ENCODE measurements at regions not wholly inside any gene's neighbourhood (a gene's known extent, or its start where the extent isn't known, plus 50 kb on each side); places are given as distances from the start of the nearest gene placed in this dataset.

GRCh38 chr9:90948156-90948555 lies 146.5 kb downstream of the SYK start:
- no peak overlapping the region for H3K4me3 ChIP-seq (replicated peaks; ENCODE audit: low read depth, low read length)
- no peak for DNase-seq (ENCODE audit: extremely low read depth, low read depth)
- TF ChIP-seq, protein P1, sequence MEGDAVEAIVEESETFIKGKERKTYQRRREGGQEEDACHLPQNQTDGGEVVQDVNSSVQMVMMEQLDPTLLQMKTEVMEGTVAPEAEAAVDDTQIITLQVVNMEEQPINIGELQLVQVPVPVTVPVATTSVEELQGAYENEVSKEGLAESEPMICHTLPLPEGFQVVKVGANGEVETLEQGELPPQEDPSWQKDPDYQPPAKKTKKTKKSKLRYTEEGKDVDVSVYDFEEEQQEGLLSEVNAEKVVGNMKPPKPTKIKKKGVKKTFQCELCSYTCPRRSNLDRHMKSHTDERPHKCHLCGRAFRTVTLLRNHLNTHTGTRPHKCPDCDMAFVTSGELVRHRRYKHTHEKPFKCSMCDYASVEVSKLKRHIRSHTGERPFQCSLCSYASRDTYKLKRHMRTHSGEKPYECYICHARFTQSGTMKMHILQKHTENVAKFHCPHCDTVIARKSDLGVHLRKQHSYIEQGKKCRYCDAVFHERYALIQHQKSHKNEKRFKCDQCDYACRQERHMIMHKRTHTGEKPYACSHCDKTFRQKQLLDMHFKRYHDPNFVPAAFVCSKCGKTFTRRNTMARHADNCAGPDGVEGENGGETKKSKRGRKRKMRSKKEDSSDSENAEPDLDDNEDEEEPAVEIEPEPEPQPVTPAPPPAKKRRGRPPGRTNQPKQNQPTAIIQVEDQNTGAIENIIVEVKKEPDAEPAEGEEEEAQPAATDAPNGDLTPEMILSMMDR (IDR thresholded peaks at IDR 0.05; ENCODE audit: low read depth, low read length, missing control alignments): no peak

DNA sequence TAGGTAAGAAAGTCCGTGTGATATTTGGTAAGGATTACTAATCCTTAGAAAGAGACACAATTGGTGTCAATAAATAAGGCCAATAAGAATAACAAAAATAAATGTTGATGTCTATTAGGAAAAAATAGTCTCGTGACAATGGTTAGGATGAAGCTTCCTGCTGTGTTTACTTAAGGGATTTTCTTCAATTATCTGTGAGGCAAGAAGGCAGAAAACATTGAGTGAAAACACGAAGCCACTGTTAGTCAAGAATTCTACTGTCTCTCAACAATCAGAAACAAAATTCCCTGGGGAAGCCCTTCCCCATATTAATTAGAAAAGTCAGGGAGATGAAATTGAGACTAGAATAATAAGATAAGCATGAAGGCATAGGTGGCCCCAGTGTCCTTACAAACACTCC lies 149.0 kb downstream of the SYK start:
- DNase-seq (ENCODE audit: extremely low read depth, low read depth): no peak
- TF ChIP-seq, protein P1 (IDR thresholded peaks at IDR 0.05; ENCODE audit: low read depth, low read length, missing control alignments): no peak
- H3K4me3 ChIP-seq (replicated peaks; ENCODE audit: low read depth, low read length): no peak overlapping the region

- H3K4me3 ChIP-seq (replicated peaks; ENCODE audit: low read depth, low read length): no peak overlapping the region
- no peak for DNase-seq (ENCODE audit: extremely low read depth, low read depth)
- TF ChIP-seq, protein P1 (IDR thresholded peaks at IDR 0.05; ENCODE audit: low read depth, low read length, missing control alignments): no peak
Measured at GRCh38 chr9:90953200-90953599, 151.6 kb downstream of the SYK start.

GRCh38 chr9:90953805-90954204 lies 152.2 kb downstream of the SYK start:
- TF ChIP-seq, protein P1 (IDR thresholded peaks at IDR 0.05; ENCODE audit: low read depth, low read length, missing control alignments): no peak
- no peak overlapping the region for H3K4me3 ChIP-seq (replicated peaks; ENCODE audit: low read depth, low read length)
- DNase-seq (ENCODE audit: extremely low read depth, low read depth): no peak

DNA sequence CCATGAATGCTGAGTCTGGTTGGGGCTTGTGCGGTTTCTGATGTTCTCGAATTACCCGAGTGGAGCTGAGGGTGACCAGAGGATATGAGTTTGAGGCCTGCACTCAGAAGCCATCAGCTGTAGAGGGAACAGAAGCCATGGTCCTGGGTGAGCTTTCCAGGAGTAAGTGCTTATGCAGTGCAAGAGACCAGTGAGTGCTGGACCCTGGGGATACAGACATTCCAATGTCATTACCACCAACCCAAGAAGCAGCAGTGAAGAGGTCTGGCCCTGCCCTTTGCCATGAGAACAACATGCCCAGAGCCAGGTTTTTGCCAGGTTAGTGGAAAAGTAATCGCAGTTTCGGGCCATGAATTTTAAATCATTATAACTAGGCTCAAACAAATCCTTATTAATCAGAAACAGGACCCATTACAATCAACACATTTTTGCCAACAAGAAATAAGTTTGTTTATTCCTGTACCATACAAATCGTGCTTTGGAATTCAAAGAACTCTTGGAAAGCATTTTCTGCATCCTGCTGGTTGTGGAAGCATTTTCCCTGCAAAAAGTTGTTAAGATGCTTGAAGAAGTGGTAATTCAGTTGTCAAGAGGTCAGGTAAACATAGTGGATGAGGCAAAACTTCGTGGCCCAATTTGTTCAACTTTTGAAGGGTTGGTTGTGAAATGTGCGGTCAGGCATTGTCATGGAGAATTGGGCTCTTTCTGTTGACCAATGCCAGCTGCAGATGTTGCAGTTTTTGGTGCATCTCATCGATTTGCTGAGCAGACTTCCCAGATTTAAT lies 154.6 kb downstream of the SYK start:
- H3K4me3 ChIP-seq (replicated peaks; ENCODE audit: low read depth, low read length): no peak overlapping the region
- TF ChIP-seq, protein P1 (IDR thresholded peaks at IDR 0.05; ENCODE audit: low read depth, low read length, missing control alignments): no peak
- no peak for DNase-seq (ENCODE audit: extremely low read depth, low read depth)

DNA sequence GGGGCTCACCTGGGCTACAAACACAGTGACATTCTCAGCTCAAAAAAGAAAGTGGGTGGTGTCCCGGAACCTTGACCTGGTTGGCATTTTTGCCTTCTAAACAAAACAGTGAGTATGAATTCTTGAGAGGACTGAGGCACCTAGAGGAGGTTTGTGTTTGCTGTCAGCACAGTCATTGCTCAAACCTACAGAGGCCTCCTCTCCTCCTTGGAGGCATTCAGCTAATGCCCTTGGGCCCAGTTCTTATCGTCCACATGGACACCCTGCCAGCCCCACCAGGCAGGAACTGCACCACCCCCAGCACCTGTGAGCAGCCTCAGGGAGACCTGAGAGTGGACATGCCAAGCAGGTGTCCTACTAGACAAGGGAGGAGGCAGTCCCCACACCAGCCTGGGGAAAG lies 156.7 kb downstream of the SYK start:
- TF ChIP-seq, protein P1 (IDR thresholded peaks at IDR 0.05; ENCODE audit: low read depth, low read length, missing control alignments): no peak
- no peak for DNase-seq (ENCODE audit: extremely low read depth, low read depth)
- H3K4me3 ChIP-seq (replicated peaks; ENCODE audit: low read depth, low read length): no peak overlapping the region

- no peak for DNase-seq (ENCODE audit: extremely low read depth, low read depth)
- no peak overlapping the region for H3K4me3 ChIP-seq (replicated peaks; ENCODE audit: low read depth, low read length)
- TF ChIP-seq, protein P1 (IDR thresholded peaks at IDR 0.05; ENCODE audit: low read depth, low read length, missing control alignments): no peak
Measured at GRCh38 chr9:90960941-90961340, 159.3 kb downstream of the SYK start.

All from HFF-Myc (cell line).